ENCODE measurements at regions not wholly inside any gene's neighbourhood (a gene's known extent, or its start where the extent isn't known, plus 50 kb on each side); places are given as distances from the start of the nearest gene placed in this dataset.

DNA sequence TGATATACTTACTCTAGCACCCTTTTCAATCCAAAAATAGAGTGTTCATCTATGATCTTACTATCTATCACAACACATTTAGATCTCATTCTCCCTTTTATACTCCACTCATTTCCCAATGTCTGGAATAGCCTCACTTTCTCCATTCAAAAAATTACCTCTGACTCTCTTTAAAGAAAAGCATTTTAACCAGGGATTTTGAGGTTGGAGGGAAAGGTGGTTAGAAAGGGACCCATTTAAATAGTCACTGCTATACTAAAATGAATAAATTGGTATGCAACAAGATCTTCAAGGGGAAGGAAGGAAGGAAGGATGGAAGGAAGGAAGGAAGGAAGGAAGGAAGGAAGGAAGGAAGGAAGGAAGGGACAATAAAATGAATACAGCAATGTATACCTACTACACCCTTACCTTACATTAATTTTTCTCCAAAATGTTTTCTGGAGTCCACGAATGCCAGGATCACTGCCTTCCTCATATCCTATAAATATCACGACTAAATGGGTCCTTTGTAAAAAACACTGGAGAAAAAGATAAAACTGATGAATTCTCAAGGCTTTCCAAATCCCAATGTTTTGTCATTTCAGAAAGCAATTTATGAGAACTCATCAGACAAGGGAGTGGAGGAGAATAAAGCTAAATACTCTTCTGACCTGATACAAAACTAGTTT lies 202.7 kb downstream of the ZEB2 start:
- Mint-ChIP-seq H3K4me1 (no peaks in the 10 kb centered on the region), H3K4me3 (no peak overlapping the region), H3K27ac (no peak overlapping the region), H3K36me3 (ENCODE audit: insufficient read depth in 1 of 3, low read depth in 3 of 3) (peaks cover 11 to 15% (median 11%) of the 10 kb centered on the region in 3 experiments), H3K9me3 (peaks cover 9 to 11% of the 10 kb centered on the region in 2 experiments), H3K27me3 (ENCODE audit: low read depth) (no peaks in the 10 kb centered on the region)
- WGBS (ENCODE audit: extremely low coverage, insufficient read length, low lambda C conversion rate), result no CpG with 5 or more reads among the region's 2 CpGs
- Histone ChIP-seq H3K79me1 (ENCODE audit: insufficient read depth, low read depth, low read length, poor library complexity, severe bottlenecking) (peaks cover 3% of the 10 kb centered on the region), H2BK12ac (ENCODE audit: insufficient read length, low read depth, low read length) (no peak overlapping the region), H3K4me2 (ENCODE audit: insufficient read depth, insufficient read length, low read length) (no peak overlapping the region), H3T11ph (ENCODE audit: low read length) (no peak overlapping the region), H4K8ac (replicated peaks; ENCODE audit: insufficient read length, low read depth, low read length) (no peak overlapping the region), H2AK5ac (ENCODE audit: insufficient read length, low read length) (no peak overlapping the region), H2AFZ (ENCODE audit: low read length) (no peak overlapping the region), H2BK15ac (ENCODE audit: low read depth, low read length) (no peak overlapping the region), H2BK5ac (ENCODE audit: insufficient read length, low read length) (no peak overlapping the region), H3K4me1 (ENCODE audit: insufficient read depth, low read length) (no peaks in the 10 kb centered on the region), H3K18ac (ENCODE audit: insufficient read length, low read depth, low read length) (no peak overlapping the region), H3K23ac (ENCODE audit: insufficient read length, low read depth, low read length) (no peak overlapping the region), H2BK120ac (ENCODE audit: low read depth, low read length, poor library complexity, severe bottlenecking) (no peak overlapping the region), H3K27ac (ENCODE audit: insufficient read length, low read depth, low read length) (no peak overlapping the region), H3K9ac (ENCODE audit: extremely low read depth, insufficient read length, low read length) (no peak overlapping the region), H4K20me1 (ENCODE audit: control insufficient read depth, insufficient read depth, insufficient read length) (no peaks in the 10 kb centered on the region), H3K9me3 (ENCODE audit: control insufficient read depth, low read depth, low read length) (peaks cover 5% of the 10 kb centered on the region), H3K14ac (ENCODE audit: insufficient read depth, low read length) (no peak overlapping the region), H3K23me2 (ENCODE audit: insufficient read length, low read depth, low read length, poor library complexity, severe bottlenecking) (no peaks in the 10 kb centered on the region), H3K4ac (ENCODE audit: low read depth, low read length) (no peak overlapping the region), H3K56ac (ENCODE audit: insufficient read length, low read depth, low read length) (no peak overlapping the region), H2BK20ac (ENCODE audit: low read depth, low read length, poor library complexity, severe bottlenecking) (no peak overlapping the region), H4K5ac (ENCODE audit: insufficient read length, low read depth, low read length) (no peak overlapping the region), H3K27me3 (ENCODE audit: insufficient read depth, low read length) (no peaks in the 10 kb centered on the region), H4K91ac (ENCODE audit: insufficient read length, low read depth, low read length) (no peak overlapping the region), H3K79me2 (ENCODE audit: insufficient read depth, low read length) (peaks cover 2% of the 10 kb centered on the region; the same call in 1 of the 2 replicates)
- TF ChIP-seq, protein P1, sequence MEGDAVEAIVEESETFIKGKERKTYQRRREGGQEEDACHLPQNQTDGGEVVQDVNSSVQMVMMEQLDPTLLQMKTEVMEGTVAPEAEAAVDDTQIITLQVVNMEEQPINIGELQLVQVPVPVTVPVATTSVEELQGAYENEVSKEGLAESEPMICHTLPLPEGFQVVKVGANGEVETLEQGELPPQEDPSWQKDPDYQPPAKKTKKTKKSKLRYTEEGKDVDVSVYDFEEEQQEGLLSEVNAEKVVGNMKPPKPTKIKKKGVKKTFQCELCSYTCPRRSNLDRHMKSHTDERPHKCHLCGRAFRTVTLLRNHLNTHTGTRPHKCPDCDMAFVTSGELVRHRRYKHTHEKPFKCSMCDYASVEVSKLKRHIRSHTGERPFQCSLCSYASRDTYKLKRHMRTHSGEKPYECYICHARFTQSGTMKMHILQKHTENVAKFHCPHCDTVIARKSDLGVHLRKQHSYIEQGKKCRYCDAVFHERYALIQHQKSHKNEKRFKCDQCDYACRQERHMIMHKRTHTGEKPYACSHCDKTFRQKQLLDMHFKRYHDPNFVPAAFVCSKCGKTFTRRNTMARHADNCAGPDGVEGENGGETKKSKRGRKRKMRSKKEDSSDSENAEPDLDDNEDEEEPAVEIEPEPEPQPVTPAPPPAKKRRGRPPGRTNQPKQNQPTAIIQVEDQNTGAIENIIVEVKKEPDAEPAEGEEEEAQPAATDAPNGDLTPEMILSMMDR (conservative IDR thresholded peaks at IDR 0.05), result no peak
- no peak for DNase-seq

Measured in H9 (cell line).